ENCODE measurements at regions not wholly inside any gene's neighbourhood (a gene's known extent, or its start where the extent isn't known, plus 50 kb on each side); places are given as distances from the start of the nearest gene placed in this dataset.
"Not testable (repeated sequence)": the region's sequence is repeated elsewhere in the genome, so short reads cannot be mapped to it uniquely, and the experiment has no call there.

DNA sequence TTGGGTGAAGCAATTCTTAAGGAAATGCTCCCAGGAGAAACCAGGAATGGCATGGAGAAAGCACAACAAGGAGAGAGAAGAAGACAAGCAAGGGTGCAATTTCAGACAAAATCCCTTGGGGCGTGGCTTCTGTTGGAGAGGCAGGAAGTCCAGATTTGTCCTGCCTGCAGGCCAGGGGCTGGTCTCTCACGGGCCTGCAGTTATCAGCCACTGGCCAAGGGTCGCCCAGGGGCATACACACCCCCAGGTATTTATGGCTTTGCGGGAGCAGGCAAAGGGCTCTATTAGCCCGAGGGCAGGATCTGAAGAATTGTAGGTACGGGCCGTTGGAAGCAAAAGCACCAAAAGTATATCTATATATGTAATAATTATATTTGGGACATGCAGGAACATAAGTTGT, 87.7 kb downstream of the IYD start:
- DNase-seq (ENCODE audit: low spot score): no peak

DNA sequence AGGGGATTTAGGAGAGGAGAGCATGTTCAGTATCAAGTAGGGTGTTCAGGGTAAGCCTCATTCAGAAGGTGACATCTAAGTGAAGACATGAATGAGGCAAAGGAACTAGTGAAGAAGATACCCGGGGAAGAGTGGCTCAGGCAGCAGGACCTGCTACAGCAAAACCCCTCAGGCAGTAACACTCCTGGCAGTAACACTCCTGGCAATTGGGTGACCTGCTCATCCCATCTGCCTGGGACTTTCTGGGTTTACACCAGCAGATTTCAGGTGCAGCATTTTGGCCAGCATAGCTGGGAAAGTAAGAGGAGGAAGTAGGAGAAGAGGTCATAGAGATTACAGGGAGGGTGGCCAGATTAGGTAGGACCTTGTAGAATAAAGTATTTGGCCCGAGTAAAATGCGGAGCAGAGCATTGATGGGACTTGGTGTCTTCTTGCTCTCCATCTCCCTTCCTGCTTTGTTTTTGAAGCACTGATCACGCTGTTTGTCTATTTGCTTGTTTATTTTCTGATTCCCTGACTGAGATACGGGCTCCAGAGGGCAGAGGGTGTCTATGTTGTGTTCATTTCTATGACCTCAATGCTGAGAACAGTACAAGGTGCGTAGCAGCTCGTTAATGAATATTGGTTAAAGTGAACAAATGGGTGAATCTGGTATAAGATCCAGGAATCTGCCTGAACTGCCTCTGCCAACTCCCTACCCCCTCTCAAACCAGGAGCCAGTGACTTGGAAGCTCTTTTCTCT, 88.3 kb downstream of the IYD start:
- DNase-seq (ENCODE audit: low spot score): no peak

DNA sequence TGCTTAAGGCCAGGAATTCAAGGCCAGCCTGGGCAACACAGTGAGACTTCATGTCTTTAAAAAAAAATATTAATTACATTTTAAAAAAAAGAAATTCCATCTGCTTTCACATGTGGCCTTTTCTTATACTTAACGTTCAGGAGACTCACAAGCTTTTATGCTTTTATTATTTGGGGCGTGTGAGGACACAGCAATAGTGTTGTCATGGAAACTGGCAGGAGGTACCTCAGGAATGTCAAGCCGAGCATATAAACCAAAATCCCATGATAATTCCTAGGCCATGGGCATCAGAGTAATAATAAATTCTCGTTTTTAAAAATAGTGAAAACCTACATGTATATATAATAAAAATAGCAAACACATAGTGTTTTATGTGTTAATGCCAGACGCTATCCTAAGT, 89.8 kb downstream of the IYD start:
- DNase-seq (ENCODE audit: low spot score): no peak

DNA sequence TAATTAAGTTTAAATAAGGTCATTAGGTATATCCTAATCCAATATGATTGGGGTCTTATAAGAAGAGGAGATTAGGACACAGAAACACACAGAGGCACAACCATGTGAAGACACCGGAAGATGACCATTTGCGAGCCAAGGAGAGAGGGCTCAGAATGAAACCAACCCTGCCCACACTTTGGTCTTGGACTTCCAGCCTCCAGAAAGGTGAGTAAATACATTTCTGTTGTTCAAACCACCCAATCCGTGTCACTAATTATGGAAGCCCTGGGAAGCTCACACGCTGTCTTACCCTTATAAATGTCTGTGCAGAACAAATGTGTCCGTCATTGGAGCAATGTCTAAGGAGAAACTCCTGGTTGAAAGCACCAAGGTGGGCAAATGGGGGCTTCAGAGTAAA, 95.0 kb downstream of the IYD start:
- DNase-seq (ENCODE audit: low spot score): no peak

DNA sequence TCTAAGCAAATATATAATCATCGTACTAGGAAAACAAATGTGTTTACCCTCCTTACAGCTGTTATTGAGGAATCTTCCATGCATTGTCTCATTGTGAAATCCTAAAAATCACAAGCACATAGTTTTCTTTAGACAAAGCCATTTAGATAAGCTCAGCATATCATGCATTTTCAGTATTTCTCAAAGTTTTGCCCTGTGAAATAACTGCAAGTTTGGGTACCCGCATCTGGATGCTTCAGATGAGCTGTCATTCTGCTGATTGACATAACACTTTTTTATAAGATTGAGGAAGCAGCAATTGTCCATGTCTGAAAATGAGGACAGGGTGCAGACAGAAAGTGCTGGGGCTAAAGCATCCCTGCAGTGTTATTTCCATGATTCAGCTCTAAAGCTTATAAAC, 96.2 kb downstream of the IYD start:
- no peak for DNase-seq (ENCODE audit: low spot score)

DNA sequence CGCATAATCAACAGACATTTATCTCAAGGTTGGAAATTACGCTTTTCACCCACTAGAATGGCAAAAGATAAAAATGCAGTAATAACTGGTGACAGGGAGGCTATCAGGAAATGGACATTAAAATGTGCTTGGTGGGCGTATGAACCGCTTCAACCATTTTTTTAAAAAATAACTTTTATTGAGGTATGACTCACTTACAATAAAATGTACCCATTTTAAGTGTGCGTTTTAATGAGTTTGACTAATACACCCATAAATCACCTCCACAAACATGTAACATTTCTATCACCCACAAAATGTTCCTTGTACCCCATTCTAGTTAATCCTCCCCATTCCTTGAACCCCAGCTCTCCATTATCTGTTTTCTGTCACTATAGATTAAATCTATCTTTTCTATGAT, 96.8 kb downstream of the IYD start:
- DNase-seq (ENCODE audit: low spot score): no peak

DNA sequence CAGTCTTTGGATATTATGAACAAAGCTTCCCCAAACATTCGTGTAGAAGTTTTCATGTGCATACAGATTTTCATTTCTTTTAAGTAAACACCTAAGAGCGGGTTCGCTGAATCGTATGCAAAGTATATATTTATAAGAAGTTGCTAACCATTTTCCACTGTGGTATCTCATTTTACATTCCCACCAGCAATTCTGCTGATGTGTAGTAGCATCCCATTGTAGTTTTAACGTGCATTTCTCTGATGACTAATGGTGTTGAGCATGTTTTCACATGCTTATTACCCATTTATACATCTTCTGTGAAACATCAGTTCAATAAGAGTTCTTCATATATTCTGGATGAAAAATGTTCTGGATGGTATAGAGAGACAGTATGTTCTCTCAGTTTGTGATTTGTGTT, 97.4 kb downstream of the IYD start:
- DNase-seq (ENCODE audit: low spot score): no peak

DNA sequence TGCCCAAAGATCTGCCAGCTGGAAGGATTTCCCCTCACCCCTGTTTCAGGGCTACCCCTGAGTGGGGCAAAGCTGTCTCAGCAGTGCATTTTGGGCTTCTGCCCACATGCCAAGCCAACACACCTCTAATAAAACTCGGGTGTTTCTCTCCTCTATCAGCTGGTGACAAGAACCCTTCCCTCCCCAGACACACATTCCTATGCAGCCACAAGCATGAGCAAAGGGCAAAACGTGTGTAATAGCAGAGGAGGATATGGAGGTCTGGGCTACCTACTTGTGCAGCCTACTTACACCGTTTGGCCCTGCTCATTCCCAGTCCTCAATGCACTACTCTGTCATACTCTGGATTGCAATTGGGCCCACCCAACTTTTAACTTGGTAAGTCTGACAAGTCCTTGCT, 101.3 kb downstream of the IYD start:
- DNase-seq (ENCODE audit: low spot score): no peak

DNA sequence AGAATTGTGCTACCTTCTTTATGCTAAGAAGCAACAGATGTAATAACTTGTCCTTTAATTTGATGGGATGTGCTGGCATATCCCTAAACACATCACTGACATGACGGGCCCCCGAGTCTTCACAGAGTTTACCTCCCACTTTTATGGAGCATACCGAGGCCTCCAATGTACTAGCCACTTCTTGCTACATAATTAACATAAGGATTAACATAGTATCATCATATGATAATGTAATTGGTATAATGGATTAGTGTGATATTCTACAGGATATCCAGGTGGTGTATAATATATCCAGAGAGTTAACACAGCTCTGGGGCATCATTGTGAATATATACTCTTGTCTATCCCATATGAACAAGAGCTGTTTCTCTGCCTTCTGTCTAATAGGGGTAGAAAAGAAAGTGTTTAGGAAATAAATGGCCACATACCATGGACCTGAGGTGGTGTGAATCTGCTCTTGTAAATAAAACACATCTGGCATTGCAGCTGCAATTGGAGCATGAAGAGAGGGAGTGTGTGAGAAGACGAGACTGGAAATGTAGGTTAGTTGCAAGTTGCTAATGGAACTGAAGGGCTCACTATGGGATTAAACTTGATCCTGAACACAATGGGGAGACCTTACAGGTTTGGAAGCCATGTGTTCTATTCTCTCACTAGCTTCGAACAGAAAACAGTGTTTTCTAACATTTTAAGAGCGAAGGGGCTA, 102.3 kb downstream of the IYD start:
- no peak for DNase-seq (ENCODE audit: low spot score)

DNA sequence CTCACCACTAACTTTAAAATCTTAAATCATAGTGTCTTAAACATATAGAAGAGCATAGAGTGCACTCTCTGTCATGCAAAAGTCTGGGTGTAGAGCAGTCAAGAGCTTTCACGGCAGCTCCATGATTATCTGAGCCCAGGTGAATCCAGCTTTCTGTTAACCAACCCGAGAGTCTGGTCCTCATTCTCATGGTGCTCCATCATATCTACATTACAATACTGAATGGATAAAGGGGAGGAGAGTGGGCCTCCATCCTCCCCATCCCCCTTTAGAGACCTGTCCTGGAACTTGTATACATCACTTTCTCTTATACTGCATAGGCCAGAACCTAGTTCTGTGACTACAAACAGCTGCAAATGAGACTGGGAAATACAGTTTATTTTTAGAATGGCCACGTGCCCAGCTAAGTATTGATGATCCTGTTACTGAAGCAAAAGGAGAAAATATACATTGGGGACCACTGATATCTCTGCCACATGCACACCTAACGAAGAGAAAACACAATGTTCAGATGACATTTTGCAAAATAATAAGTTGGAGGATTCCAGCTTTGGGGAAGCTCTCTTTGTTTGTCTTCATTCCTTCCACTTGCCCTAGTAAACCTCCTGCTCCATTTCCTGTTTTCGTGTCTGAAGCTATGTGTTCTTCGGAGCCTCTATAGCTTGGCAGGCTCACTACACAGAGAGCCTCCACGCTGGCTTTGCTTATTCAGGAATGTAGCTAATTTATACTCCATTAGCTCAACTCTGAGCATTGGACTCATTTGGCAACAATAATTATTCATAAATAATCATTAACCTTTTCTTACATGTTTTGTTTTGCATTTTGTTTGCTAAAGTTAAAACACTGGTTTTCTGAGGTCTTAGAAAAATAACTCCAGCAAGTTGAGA, 110.1 kb downstream of the IYD start:
- DNase-seq (ENCODE audit: low spot score): peak; percentile 21

DNA sequence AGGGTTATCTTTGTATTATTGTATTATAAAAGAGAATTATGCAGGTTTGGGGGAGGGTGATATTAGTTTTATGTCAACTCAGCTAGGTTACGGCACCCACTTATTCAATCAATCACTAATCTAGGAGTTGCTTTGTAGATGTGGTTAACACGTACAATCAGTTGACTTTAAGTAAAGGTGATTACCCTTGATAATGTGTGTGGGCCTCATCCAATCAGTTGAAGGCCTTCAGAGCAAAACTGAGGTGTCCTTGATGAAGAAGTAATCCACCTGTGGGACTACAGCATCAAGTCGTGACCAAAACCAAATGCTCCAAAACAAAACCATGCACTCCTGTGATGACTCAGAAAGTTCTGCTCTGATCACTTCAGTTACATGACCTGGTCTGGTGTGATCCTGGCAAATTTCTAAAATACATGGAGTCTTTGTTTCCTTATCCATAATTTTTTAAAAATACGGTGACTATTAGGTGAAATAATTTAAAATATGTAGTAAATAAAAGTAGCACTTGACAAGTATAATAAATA, 114.1 kb downstream of the IYD start:
- DNase-seq (ENCODE audit: low spot score): no peak

DNA sequence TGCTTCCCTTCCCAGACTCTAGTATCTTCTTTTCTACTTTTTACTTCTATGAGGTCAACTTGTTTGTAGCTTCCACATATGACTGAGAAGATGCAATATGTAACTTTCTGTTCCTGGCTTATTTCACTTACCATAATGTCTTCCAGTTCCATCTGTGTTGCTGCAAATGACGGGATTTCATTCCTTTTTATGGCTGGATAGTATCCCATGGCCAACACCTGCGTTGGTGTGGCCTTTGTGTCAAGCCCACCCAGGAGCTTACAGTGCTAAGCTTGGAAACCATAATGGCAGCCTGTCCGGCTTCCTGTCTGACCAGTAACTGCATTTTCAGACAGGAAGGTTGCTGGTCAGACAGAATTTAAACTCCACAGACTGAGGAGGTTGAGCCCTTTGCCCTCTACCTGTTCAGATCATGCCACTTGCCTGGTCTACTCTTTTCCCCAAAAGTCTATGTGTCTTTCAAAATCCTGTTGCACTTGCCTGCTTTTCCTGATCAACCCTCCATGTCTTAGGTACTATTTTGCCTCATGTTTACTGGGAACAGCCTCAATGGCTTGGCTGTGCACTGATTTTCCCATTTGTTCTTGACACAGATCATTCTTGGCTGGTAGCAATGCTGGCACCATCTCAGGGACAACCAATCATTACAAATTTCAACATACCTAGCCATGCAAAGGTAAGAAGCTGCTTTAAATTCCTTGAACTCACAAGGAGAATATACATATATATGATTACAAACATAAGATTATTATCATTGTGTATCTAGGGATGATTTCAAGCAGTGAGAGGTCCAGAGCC, 114.3 kb upstream of the PLEKHG1 start:
- no peak for DNase-seq (ENCODE audit: low spot score)

DNA sequence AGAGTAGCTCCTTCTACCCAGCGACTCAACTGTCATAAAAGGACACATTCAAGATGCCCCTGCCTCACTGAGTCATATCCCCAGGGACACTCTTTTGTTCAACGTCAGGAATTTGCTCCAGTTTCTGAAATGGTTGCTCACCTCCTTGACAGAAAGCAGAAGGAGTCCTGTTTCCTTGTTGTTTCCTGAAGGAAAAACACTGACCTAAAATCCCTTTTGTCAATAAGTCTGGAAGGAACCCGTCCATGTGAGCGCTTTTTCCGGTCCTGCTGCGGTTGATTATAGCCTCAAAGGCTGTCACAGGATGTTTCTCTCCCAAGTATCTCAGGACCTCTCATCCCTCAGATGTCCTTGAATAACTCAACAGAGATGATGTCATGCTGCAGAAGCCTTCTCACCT, 113.6 kb upstream of the PLEKHG1 start:
- peak; percentile 99 for DNase-seq (ENCODE audit: low spot score)

DNA sequence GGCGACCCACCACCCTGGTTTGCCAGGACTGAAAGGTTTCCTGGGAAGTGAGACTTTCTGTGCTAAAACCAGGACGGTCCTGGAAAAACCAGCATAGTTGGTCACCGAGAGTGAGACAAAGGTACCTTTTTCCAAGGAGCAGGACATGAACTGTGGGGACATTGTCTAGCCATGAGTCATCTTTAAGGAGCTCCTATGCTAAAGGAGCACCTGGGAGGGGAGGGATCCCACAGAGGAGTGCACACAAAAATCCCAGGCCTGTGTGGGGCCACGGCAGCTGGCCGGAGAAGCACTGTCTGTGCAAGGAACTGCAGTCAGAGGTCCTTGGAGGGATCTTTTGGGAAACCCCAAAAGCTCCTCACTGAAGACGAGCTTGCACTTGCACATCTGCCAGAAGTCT, 109.1 kb upstream of the PLEKHG1 start:
- DNase-seq (ENCODE audit: low spot score): no peak

DNA sequence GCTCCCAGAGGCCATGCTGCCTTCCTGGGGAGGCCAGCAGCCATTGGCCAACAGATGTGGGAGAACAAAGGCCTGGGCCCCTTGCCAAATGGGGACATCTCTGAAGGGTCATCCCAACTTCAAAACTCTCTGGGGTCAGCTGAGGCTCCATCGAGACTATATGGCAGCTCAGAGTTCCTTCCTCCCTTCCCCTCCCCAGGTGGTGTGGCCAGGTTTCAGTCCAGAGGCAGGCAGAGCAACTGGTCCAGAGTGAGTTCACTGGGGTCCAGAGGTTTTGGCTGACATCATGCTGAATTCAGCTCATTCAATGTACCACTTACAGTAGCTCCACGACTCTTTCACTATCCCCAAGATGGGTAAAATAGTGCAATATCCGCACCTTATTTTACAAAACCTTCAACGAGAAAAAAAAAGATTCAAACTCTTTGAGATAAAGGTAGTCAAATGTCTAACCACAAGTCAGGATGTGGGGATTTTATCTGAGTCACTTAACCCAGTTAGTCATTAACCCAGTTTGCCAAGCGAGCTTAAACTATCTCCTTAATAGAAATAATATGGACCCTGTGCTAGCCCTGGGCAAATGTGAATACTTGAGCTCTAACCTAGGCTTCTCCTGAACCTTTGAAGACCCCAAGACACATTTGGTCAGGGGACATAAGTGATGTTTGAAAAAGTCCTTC, 108.4 kb upstream of the PLEKHG1 start:
- peak; percentile 33 for DNase-seq (ENCODE audit: low spot score)

DNA sequence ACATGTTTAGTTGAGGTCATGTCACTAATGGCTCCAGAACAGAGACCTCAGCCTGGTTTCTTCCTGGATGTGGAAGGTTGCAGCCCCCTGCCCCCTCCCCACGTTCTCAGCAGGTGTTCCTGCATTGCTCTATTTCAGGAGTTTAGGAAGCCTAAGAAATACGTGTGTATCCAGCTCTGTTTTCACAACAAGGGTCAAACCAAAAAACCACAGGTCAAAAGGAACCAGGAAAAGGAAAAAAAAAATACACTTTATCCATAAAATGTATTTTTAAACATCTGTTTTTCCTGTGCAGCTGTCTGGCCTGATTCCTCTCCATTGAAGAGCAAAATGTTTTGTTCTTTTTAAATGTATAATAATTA, 107.9 kb upstream of the PLEKHG1 start:
- DNase-seq (ENCODE audit: low spot score): no peak

DNA sequence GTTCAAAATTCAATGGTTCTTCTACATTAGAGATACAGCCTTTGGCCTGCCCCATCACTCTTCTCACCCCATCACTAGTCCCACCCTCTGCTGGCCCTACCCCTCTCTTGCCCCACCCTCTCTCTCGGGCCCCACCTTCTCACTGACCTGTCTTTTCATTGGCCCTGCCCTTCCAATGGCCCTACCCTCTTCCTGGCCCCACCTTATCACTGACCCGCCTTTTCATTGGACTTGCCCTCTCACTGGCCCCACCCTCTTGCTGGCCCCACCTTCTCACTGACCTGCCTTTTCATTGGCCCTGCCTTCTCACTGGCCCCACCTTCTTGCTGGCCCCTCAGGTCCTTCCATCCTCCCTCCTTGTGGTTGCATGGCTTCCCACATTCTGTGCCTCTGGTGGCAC, 107.2 kb upstream of the PLEKHG1 start:
- peak; percentile 74 for DNase-seq (ENCODE audit: low spot score)

DNA sequence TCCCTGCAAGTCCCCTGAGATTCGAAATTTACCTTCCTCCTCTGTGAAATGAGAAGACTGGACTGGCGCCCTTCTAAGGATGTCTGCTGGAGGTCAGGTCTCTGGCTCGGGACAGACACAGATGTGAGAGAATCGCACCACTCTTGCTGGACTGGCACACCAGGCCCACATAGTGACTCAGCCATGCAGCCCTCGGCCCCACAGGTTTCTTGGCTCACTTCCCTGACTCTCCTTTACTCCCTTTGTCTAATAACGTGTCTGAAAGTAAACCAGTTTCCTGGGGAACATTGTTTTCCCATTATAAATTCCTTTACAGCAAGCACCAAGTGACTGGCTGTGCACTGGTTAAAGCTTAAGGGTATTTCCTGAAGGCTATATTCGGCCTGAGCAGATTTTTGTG, 106.7 kb upstream of the PLEKHG1 start:
- DNase-seq (ENCODE audit: low spot score): peak; percentile 93

DNA sequence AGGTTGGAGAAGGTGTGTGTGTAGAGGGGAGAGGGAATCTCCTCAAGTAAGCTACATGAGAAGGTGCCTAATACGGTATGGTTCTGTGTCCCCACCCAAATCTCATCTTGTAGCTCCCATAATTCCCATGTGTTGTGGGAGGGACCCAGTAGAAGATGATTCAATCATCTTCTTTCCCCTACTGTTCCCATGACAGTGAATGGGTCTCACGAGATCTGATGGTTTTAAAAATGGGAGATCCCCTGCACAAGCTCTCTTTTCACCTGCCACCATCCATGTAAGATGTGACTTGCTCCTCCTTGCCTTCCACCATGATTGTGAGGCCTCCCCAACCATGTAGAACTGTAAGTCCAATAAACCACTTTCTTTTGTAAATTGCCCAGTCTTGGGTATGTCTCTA, 106.1 kb upstream of the PLEKHG1 start:
- not testable (repeated sequence) for DNase-seq (ENCODE audit: low spot score)

DNA sequence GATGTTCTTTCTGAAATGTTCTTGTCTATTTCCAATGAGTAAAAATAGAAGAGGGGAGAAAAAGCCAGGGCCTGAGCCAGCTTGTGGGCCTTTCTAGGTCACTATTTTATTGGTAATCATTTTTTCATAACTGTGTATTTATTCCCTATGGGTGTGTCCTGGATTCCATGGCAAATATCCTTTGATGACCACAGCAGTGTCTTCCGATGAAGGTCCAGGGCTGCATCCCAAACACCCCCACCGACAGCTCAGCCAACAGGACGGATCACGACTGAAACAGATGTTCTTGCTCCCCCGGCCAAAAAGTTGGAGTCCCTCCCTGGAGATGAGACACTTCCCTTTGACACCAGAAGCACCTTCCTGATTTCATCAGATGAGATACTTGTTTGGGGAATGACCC, 105.4 kb upstream of the PLEKHG1 start:
- no peak for DNase-seq (ENCODE audit: low spot score)

DNA sequence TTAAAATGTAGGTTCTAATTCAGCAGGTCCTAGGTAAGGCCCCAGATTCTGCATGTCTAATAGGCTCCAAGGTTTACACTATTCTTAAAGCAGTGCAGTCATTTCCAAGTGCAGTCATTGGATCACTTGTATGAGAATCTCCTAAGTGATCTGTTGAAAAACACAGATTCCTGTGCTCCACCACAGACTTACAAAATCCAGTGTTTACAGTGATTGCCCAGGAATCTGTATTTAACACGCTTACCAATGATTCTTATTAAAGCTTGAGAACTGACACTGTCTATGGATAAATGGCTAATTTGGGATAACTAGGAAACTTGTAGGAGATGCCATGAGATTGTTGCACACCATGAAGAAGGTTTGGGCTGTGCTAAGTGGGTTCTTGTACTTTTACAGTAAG, 104.6 kb upstream of the PLEKHG1 start:
- no peak for DNase-seq (ENCODE audit: low spot score)

Measured in kidney capillary endothelial cell (primary cell).